OCI-LY7 (cell line): ENCODE measurements at regions not wholly inside any gene's neighbourhood (a gene's known extent, or its start where the extent isn't known, plus 50 kb on each side); places are given as distances from the start of the nearest gene placed in this dataset.
A peak's percentile ranks its signal among the peaks of the same experiment; 100 is the strongest.

Experiments
- BruUV-seq: library from RNA; stranded (reverse); fragments of 400-500 nt; replicated peaks from 2 replicates; lab custom pipeline; 2021; lab: Mats Ljungman, UMichigan
- CTCF ChIA-PET: fragments of 300-600 bp; sonication (Branson Sonifier 250); formaldehyde crosslinking; loops from one replicate; lab custom pipeline; 2022; ENCODE audit warnings: antibody characterized with exemption; ENCODE audit not compliant: unreplicated experiment; lab: Charles Lee
- POLR2A ChIA-PET: fragments of 300-600 bp; sonication (Branson Sonifier 250); formaldehyde crosslinking; loops from one replicate; lab custom pipeline; 2022; ENCODE audit warnings: antibody characterized with exemption; lab: Charles Lee
- DNase-seq: peaks from one replicate; pipeline ENCODE4 v3.0.0-alpha.2; 2015; ENCODE audit warnings: low spot score
- H2AFZ ChIP-seq: fragments of 200-600 bp; sonication (generic), shearing (Covaris generic); 2 replicates; pipeline ENCODE4 v1.6.1; 2014; ENCODE audit warnings: mild to moderate bottlenecking, antibody characterized with exemption, low read length, moderate library complexity
- H3K27ac ChIP-seq: fragments of 200-600 bp; sonication (generic); 2 replicates; pipeline ENCODE4 v1.5.1; 2014; ENCODE audit warnings: mixed run types, low read depth, mild to moderate bottlenecking, moderate library complexity, low read length, inconsistent platforms; ENCODE audit not compliant: poor library complexity, severe bottlenecking
- H3K36me3 ChIP-seq: fragments of 200-600 bp; sonication (generic); 2 replicates; pipeline ENCODE4 v1.6.1; 2014; ENCODE audit warnings: mild to moderate bottlenecking, antibody characterized with exemption, low read length, moderate library complexity, mixed read lengths; ENCODE audit not compliant: insufficient read depth
- H3K4me1 ChIP-seq: fragments of 200-600 bp; sonication (generic); 2 replicates; pipeline ENCODE4 v1.5.1; 2014; ENCODE audit warnings: mild to moderate bottlenecking, low read length; ENCODE audit not compliant: insufficient read depth, poor library complexity, severe bottlenecking
- H3K4me2 ChIP-seq: fragments of 200-600 bp; sonication (generic); 2 replicates; pipeline ENCODE4 v1.6.1; 2014; ENCODE audit warnings: mild to moderate bottlenecking, low read length
- H3K4me3 ChIP-seq: fragments of 200-600 bp; sonication (generic); 2 replicates; pipeline ENCODE4 v1.5.1; 2014; ENCODE audit warnings: mild to moderate bottlenecking, low read depth, low read length; ENCODE audit not compliant: poor library complexity, severe bottlenecking
- H3K79me2 ChIP-seq: fragments of 200-600 bp; sonication (generic); 2 replicates; pipeline ENCODE4 v1.6.1; 2016; ENCODE audit warnings: low read depth, mild to moderate bottlenecking, low read length, moderate library complexity, mixed read lengths; ENCODE audit not compliant: insufficient read depth
- H3K9me2 ChIP-seq: fragments of 200-600 bp; sonication (generic); 2 replicates; pipeline ENCODE4 v1.6.1; 2016; ENCODE audit warnings: mild to moderate bottlenecking, low read length, mixed read lengths; ENCODE audit not compliant: insufficient read depth
- H3K9me3 ChIP-seq: fragments of 200-600 bp; sonication (generic); 2 replicates; pipeline ENCODE4 v1.6.1; 2014; ENCODE audit warnings: mild to moderate bottlenecking, mixed run types, low read length, mixed read lengths
- H4K20me1 ChIP-seq: fragments of 200-600 bp; sonication (generic); 2 replicates; pipeline ENCODE4 v1.6.1; 2014; ENCODE audit warnings: mild to moderate bottlenecking, antibody characterized with exemption, low read length, moderate library complexity, mixed read lengths; ENCODE audit not compliant: insufficient read depth
- EZH2phosphoT487 ChIP-seq: fragments of 200-600 bp; sonication (generic); IDR thresholded peaks from 2 replicates; pipeline ENCODE4 v1.6.1; 2018; ENCODE audit warnings: low read depth, borderline replicate concordance, mild to moderate bottlenecking, mixed run types, antibody characterized with exemption, low read length, moderate library complexity, mixed read lengths
- intact Hi-C: fragments of 100-400 bp; cut with micrococcal nuclease; formaldehyde crosslinking; loops from one replicate; pipeline ENCODE4 v1.10.0; 2022; ENCODE audit not compliant: unreplicated experiment
- TF ChIP-seq, protein P1 (sequence below): fragments of 200-600 bp; sonication (generic); conservative IDR thresholded peaks from 2 replicates; pipeline ENCODE4 v1.5.1; 2014; ENCODE audit warnings: mild to moderate bottlenecking, antibody characterized with exemption, low read length, moderate library complexity, mixed read lengths

DNA sequence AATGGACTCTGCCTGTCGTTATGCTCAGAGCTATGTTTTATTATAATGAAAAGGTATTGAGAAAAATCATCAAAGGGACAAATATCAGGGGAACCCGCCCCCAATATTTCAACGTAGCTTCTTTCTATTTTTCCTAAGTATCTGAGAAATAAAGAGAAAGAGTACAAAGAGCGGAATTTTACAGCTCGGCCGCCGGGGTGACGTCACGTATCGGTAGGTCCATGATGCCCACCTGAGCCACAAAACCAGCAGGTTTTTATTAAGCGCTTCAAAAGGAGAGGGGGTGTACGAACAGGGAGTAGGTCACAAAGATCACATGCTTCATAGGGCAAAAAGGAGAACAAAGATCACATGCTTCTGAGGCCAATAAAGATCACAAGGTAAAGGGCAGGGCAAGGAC lies 281.6 kb upstream of the POM121L12 start:
- Histone ChIP-seq H3K4me2 (no peak overlapping the region), H3K4me3 (no peak overlapping the region), H3K4me1 (no peaks in the 10 kb centered on the region), H3K36me3 (no peaks in the 10 kb centered on the region), H3K79me2 (no peaks in the 10 kb centered on the region), H3K9me2 (no peaks in the 10 kb centered on the region), H2AFZ (no peak overlapping the region), H3K9me3 (no peaks in the 10 kb centered on the region), H4K20me1 (no peaks in the 10 kb centered on the region), H3K27ac (no peak overlapping the region)
- ChIA-PET POLR2A (no interaction called here), CTCF (no interaction called here)
- TF ChIP-seq, protein P1, sequence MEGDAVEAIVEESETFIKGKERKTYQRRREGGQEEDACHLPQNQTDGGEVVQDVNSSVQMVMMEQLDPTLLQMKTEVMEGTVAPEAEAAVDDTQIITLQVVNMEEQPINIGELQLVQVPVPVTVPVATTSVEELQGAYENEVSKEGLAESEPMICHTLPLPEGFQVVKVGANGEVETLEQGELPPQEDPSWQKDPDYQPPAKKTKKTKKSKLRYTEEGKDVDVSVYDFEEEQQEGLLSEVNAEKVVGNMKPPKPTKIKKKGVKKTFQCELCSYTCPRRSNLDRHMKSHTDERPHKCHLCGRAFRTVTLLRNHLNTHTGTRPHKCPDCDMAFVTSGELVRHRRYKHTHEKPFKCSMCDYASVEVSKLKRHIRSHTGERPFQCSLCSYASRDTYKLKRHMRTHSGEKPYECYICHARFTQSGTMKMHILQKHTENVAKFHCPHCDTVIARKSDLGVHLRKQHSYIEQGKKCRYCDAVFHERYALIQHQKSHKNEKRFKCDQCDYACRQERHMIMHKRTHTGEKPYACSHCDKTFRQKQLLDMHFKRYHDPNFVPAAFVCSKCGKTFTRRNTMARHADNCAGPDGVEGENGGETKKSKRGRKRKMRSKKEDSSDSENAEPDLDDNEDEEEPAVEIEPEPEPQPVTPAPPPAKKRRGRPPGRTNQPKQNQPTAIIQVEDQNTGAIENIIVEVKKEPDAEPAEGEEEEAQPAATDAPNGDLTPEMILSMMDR, result no peak
- no TSS peak for BruUV-seq
- intact Hi-C loops, result no loop called here
- no peak for DNase-seq

DNA sequence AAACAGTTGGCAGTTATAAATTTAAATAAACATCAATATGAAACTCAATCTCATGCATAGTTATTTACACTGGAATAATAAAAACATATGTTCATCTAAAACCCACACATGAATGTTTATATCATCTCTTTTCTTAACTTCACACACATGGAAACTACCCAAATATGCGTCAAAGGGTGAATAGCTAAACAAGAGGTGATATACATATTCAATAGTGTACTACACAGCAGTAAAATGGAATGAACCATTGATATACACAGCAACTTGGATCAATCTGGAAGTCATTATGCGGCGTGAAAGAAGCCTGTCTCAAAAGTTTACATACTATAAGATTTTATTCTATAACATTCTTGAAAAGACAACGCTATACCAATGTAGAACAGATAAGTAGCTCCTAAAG lies 282.5 kb upstream of the POM121L12 start:
- Histone ChIP-seq H3K4me3 (no peak overlapping the region), H3K79me2 (no peaks in the 10 kb centered on the region), H3K4me2 (no peak overlapping the region), H3K9me3 (no peaks in the 10 kb centered on the region), H4K20me1 (no peaks in the 10 kb centered on the region), H2AFZ (no peak overlapping the region), H3K9me2 (no peaks in the 10 kb centered on the region), H3K4me1 (no peaks in the 10 kb centered on the region), H3K36me3 (no peaks in the 10 kb centered on the region), H3K27ac (no peak overlapping the region)
- no TSS peak for BruUV-seq
- intact Hi-C loops, result no loop called here
- TF ChIP-seq, protein P1, result no peak
- ChIA-PET CTCF (no interaction called here), POLR2A (no interaction called here)
- no peak for DNase-seq

DNA sequence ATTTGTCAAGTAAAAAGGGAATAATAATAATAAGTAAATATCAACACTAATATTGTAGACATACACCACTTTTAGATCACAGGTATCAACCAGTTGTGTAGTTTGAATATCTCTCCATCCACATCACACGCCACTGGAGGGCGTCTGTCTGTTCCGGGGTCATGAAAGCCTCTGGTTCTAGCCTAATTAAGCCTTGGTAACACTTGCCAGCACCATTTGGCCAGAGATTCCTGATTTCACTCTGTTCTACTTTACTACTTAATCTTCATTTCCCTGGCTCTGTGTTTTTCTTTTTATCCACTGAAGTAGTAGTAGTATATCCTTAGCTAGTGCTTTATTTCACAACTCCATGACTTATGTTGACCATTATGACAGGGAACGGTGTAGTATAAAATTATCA lies 285.6 kb upstream of the POM121L12 start:
- Histone ChIP-seq H3K9me3 (no peaks in the 10 kb centered on the region), H3K4me2 (no peak overlapping the region), H3K27ac (no peak overlapping the region), H3K9me2 (no peaks in the 10 kb centered on the region), H4K20me1 (no peaks in the 10 kb centered on the region), H3K4me3 (no peak overlapping the region), H3K79me2 (no peaks in the 10 kb centered on the region), H3K4me1 (no peaks in the 10 kb centered on the region), H2AFZ (no peak overlapping the region), H3K36me3 (no peaks in the 10 kb centered on the region)
- POLR2A ChIA-PET, result no interaction called here
- TF ChIP-seq, protein P1, result peak; percentile 52
- TF ChIP-seq EZH2phosphoT487, result no peak
- CTCF ChIA-PET, result no interaction called here
- DNase-seq, result peak; percentile 9
- BruUV-seq, result no TSS peak
- intact Hi-C loops, result no loop called here
